ENCODE measurements at regions not wholly inside any gene's neighbourhood (a gene's known extent, or its start where the extent isn't known, plus 50 kb on each side); places are given as distances from the start of the nearest gene placed in this dataset.

DNA sequence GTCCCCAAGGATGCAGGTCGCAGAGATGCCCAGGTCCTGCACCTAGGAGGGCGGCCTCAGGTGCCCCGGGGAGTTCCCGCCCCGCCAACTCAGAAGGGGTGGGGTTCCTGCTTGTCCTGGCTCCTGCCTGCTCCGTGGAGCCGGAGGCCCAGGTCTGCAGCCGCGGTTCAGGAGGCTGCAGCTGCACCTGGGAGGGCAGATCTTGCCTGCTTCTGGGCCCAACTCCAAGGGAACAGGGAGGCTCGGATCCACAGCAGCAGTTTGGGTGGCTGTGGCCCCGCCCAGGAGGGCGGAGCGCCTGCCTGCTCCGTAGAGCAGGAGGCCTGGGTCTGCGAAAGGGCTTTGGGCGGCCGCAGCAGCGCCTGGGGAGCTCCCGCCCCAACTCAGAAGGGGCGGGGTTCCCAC lies 108.2 kb upstream of the EGR2 start:
- TF ChIP-seq TAF1 (IDR thresholded peaks at IDR 0.05; ENCODE audit: borderline replicate concordance, insufficient read depth, low read length) (no peak), POLR2AphosphoS5 (IDR thresholded peaks at IDR 0.05; ENCODE audit: low read depth, low read length) (no peak), SIN3A (IDR thresholded peaks at IDR 0.05; ENCODE audit: borderline replicate concordance, insufficient read depth, low read length) (no peak), FOXP2 (optimal IDR thresholded peaks at IDR 0.05; ENCODE audit: borderline replicate concordance, extremely low read depth, extremely low read length, insufficient read depth) (no peak), REST (IDR thresholded peaks at IDR 0.05; ENCODE audit: insufficient read depth in 1 of 2, low read depth in 2 of 2, low read length in 2 of 2) (no peak)

- TF ChIP-seq POLR2AphosphoS5 (IDR thresholded peaks at IDR 0.05; ENCODE audit: low read depth, low read length) (no peak), REST (IDR thresholded peaks at IDR 0.05; ENCODE audit: insufficient read depth in 1 of 2, low read depth in 2 of 2, low read length in 2 of 2) (no peak), SIN3A (IDR thresholded peaks at IDR 0.05; ENCODE audit: borderline replicate concordance, insufficient read depth, low read length) (no peak), TAF1 (IDR thresholded peaks at IDR 0.05; ENCODE audit: borderline replicate concordance, insufficient read depth, low read length) (no peak), FOXP2 (optimal IDR thresholded peaks at IDR 0.05; ENCODE audit: borderline replicate concordance, extremely low read depth, extremely low read length, insufficient read depth) (no peak)
These were observed 103.6 kb upstream of the EGR2 start for GRCh38 chr10:62919776-62920175.

GRCh38 chr10:62917475-62918238 lies 101.5 kb upstream of the EGR2 start:
- TF ChIP-seq FOXP2 (optimal IDR thresholded peaks at IDR 0.05; ENCODE audit: borderline replicate concordance, extremely low read depth, extremely low read length, insufficient read depth) (no peak), REST (IDR thresholded peaks at IDR 0.05; ENCODE audit: insufficient read depth in 1 of 2, low read depth in 2 of 2, low read length in 2 of 2) (no peak), SIN3A (IDR thresholded peaks at IDR 0.05; ENCODE audit: borderline replicate concordance, insufficient read depth, low read length) (no peak), TAF1 (IDR thresholded peaks at IDR 0.05; ENCODE audit: borderline replicate concordance, insufficient read depth, low read length) (no peak), POLR2AphosphoS5 (IDR thresholded peaks at IDR 0.05; ENCODE audit: low read depth, low read length) (no peak)

DNA sequence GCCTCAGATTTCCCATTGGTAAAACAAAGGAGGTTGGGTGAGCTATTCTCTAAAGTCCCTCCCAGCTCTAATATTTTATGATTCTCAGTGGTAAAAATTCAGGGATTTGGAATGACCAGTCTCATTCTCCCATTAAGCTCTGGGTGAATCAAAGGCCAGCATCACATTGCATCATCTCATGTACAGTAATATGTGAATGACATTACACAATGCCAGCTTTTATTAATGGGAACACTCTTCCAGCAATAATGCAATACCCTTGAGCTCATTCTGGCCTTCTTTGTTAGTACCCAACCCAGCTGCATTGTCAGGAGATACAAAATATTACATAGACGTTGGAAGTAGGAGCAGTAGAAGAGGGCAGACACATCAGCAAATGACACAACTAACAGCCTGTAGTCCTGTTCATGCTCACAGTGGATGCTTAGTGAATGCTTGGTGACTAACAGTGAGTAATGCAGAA lies 100.0 kb upstream of the EGR2 start:
- TF ChIP-seq FOXP2 (optimal IDR thresholded peaks at IDR 0.05; ENCODE audit: borderline replicate concordance, extremely low read depth, extremely low read length, insufficient read depth) (no peak), SIN3A (IDR thresholded peaks at IDR 0.05; ENCODE audit: borderline replicate concordance, insufficient read depth, low read length) (no peak), TAF1 (IDR thresholded peaks at IDR 0.05; ENCODE audit: borderline replicate concordance, insufficient read depth, low read length) (no peak), REST (IDR thresholded peaks at IDR 0.05; ENCODE audit: insufficient read depth in 1 of 2, low read depth in 2 of 2, low read length in 2 of 2) (no peak)

Measured in PFSK-1 (cell line).